ENCODE measurements at regions not wholly inside any gene's neighbourhood (a gene's known extent, or its start where the extent isn't known, plus 50 kb on each side); places are given as distances from the start of the nearest gene placed in this dataset.

DNA sequence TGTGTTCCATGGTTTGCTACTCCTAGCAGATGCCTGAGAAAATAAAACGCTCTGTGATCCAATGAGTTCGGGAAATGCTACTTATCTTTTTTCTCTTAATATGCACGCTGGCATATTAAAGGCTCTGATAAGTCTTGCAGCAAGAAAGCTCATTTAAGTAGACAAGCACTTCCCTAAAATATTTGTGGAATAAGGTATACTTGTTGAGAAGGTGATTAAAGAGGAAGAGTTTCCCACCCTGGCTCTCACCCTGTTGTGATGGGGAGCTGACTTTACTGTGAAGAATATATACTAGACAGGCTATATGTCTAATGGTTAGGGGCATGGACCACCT, 279.4 kb downstream of the RPS24 start:
- CTCF ChIA-PET: no interaction called here
- no peaks in the 10 kb centered on the region for H3K9me3 ChIP-seq (ENCODE audit: control insufficient read depth in 2 of 3, low read length in 3 of 3)
- H3K4me1 ChIP-seq (ENCODE audit: control insufficient read depth in 2 of 2, insufficient read depth in 2 of 2, low read length in 2 of 2): no peaks in the 10 kb centered on the region
- no peak overlapping the region for H3K27ac ChIP-seq (ENCODE audit: low read depth, low read length)
- ATAC-seq (no peak), DNase-seq (no peak)
- no peak overlapping the region for H3K4me3 ChIP-seq (ENCODE audit: low read length)
- H3K36me3 ChIP-seq (ENCODE audit: control insufficient read depth in 2 of 3, insufficient read depth in 3 of 3, low read length in 3 of 3): no peaks in the 10 kb centered on the region
- Mint-ChIP-seq H3K27me3 (peaks cover 0 to 15% (median 0%) of the 10 kb centered on the region in 5 donors), H3K4me1 (peaks cover 0 to 4% (median 0%) of the 10 kb centered on the region in 7 donors), H3K36me3 (no peaks in the 10 kb centered on the region), H3K4me3 (no peak overlapping the region), H3K27ac (no peak overlapping the region), H3K9me3 (peaks cover 0 to 9% (median 0%) of the 10 kb centered on the region in 11 donors)
- no peaks in the 10 kb centered on the region for H3K27me3 ChIP-seq (ENCODE audit: control insufficient read depth in 2 of 2, insufficient read depth in 2 of 2, low read length in 2 of 2)
- intact Hi-C loops (cut with micrococcal nuclease): no loop called here
- POLR2A ChIA-PET: no interaction called here

DNA sequence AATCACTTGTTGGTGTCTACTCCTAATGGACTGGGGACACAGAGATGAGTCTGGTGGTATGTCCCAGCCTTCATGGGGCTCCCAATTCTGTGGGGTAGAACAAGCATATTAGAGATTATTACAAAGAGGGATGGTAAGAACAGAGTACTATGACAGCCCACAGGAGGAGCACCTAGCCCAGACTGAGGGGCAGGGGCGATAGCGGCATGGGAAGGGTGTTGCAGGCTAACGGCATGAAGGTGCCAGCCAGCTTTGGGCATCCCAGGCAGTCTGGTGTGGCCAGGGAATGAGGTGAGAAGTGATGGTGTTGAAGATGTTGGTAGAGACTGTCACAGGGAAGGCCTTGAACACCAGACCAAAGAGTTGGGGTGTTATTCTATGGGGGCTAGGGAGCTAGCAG, 280.0 kb downstream of the RPS24 start:
- H3K36me3 ChIP-seq (ENCODE audit: control insufficient read depth in 2 of 3, insufficient read depth in 3 of 3, low read length in 3 of 3): no peaks in the 10 kb centered on the region
- Mint-ChIP-seq H3K4me3 (no peak overlapping the region), H3K9me3 (peaks cover 0 to 9% (median 0%) of the 10 kb centered on the region in 11 donors), H3K36me3 (no peaks in the 10 kb centered on the region), H3K4me1 (peaks cover 0 to 4% (median 0%) of the 10 kb centered on the region in 7 donors), H3K27me3 (peaks cover 0 to 12% (median 0%) of the 10 kb centered on the region in 5 donors), H3K27ac (peak overlapping the region in 1 of 9 donors; percentile 22)
- DNase-seq: peak in 1 of 9 donors; percentile 13
- intact Hi-C loops (cut with micrococcal nuclease): no loop called here
- H3K27ac ChIP-seq (ENCODE audit: low read depth, low read length): no peak overlapping the region
- H3K4me3 ChIP-seq (ENCODE audit: low read length): no peak overlapping the region
- CTCF ChIA-PET: no interaction called here
- no peaks in the 10 kb centered on the region for H3K27me3 ChIP-seq (ENCODE audit: control insufficient read depth in 2 of 2, insufficient read depth in 2 of 2, low read length in 2 of 2)
- no peaks in the 10 kb centered on the region for H3K4me1 ChIP-seq (ENCODE audit: control insufficient read depth in 2 of 2, insufficient read depth in 2 of 2, low read length in 2 of 2)
- POLR2A ChIA-PET: no interaction called here
- no peak for ATAC-seq
- H3K9me3 ChIP-seq (ENCODE audit: control insufficient read depth in 2 of 3, low read length in 3 of 3): no peaks in the 10 kb centered on the region

DNA sequence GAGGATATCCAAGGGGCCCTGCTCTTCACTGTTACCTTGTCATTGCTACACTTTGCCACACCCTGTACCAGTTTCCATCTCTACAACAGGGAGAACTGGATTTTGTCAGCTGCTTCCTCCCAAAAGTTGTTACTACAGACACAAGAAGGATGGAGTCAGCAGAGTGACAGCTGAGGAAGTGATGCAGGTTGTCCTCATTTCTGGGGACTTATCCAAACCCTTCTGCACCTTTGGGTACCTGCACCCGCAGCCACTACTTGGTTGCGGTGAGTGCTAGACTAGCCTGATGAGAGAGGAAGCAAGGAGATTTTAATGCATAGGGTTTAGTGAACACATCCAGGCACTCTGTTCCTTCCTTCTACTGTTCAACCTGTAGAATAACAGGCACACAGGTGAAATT, 281.0 kb downstream of the RPS24 start:
- peak in 1 of 9 donors; percentile 4 for DNase-seq
- intact Hi-C loops (cut with micrococcal nuclease): no loop called here
- no peak overlapping the region for H3K4me3 Mint-ChIP-seq
- no peak for ATAC-seq
- no peak overlapping the region for H3K27ac Mint-ChIP-seq
- H3K27ac ChIP-seq (ENCODE audit: low read depth, low read length): no peak overlapping the region
- no peaks in the 10 kb centered on the region for H3K36me3 ChIP-seq (ENCODE audit: control insufficient read depth in 2 of 3, insufficient read depth in 3 of 3, low read length in 3 of 3)
- H3K27me3 Mint-ChIP-seq: peaks cover 0 to 5% (median 0%) of the 10 kb centered on the region in 5 donors
- no peaks in the 10 kb centered on the region for H3K9me3 ChIP-seq (ENCODE audit: control insufficient read depth in 2 of 3, low read length in 3 of 3)
- H3K4me1 Mint-ChIP-seq: peaks cover 0 to 4% (median 3%) of the 10 kb centered on the region in 7 donors
- POLR2A ChIA-PET: no interaction called here
- H3K9me3 Mint-ChIP-seq: peaks cover 0 to 9% (median 0%) of the 10 kb centered on the region in 11 donors
- H3K4me1 ChIP-seq (ENCODE audit: control insufficient read depth in 2 of 2, insufficient read depth in 2 of 2, low read length in 2 of 2): peaks cover 0 to 1% of the 10 kb centered on the region in 2 donors
- no peaks in the 10 kb centered on the region for H3K36me3 Mint-ChIP-seq
- no peak overlapping the region for H3K4me3 ChIP-seq (ENCODE audit: low read length)
- CTCF ChIA-PET: no interaction called here
- no peaks in the 10 kb centered on the region for H3K27me3 ChIP-seq (ENCODE audit: control insufficient read depth in 2 of 2, insufficient read depth in 2 of 2, low read length in 2 of 2)

DNA sequence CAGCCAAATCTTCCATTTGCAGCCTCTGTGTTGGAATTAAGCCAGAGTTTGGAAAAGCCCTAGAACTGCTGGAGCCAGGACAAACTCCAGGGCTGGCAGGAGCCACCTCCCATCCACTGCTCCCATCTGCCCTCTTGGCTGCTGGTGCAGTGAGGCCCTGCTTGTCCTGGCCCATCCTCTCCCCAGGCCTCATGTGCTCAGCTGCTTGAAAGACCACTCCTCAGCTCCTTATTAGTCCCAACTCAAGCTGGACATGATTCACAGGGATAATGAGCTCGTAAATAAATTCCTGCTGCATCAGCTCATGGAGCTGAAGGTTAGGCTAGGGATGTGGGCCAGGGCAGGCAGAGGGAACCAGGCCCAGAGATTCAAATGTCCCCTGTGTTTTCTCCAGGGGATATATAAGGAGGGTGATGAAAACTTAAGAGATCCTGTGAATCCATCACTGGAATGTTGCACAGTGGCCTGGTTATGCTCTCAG, 282.8 kb downstream of the RPS24 start:
- H3K36me3 ChIP-seq (ENCODE audit: control insufficient read depth in 2 of 3, insufficient read depth in 3 of 3, low read length in 3 of 3): no peaks in the 10 kb centered on the region
- H3K27me3 Mint-ChIP-seq: peaks cover 0 to 5% (median 0%) of the 10 kb centered on the region in 5 donors
- peak overlapping the region in 1 of 9 donors; percentile 43 for H3K27ac Mint-ChIP-seq
- H3K36me3 Mint-ChIP-seq: no peaks in the 10 kb centered on the region
- no peak overlapping the region for H3K27ac ChIP-seq (ENCODE audit: low read depth, low read length)
- H3K4me1 ChIP-seq (ENCODE audit: control insufficient read depth in 2 of 2, insufficient read depth in 2 of 2, low read length in 2 of 2): peaks cover 0 to 13% of the 10 kb centered on the region in 2 donors
- DNase-seq (peak in 1 of 9 donors; percentile 1), ATAC-seq (no peak)
- no peaks in the 10 kb centered on the region for H3K9me3 ChIP-seq (ENCODE audit: control insufficient read depth in 2 of 3, low read length in 3 of 3)
- ChIA-PET CTCF (interaction anchor here (1.3 kb wide), 1 partner anchor 11 kb away, joined by 3 read pairs; no protein-coding TSS in a partner anchor), POLR2A (no interaction called here)
- H3K27me3 ChIP-seq (ENCODE audit: control insufficient read depth in 2 of 2, insufficient read depth in 2 of 2, low read length in 2 of 2): no peaks in the 10 kb centered on the region
- no peak overlapping the region for H3K4me3 Mint-ChIP-seq
- peaks cover 11 to 22% (median 17%) of the 10 kb centered on the region in 7 donors for H3K4me1 Mint-ChIP-seq
- H3K4me3 ChIP-seq (ENCODE audit: low read length): no peak overlapping the region
- H3K9me3 Mint-ChIP-seq: peaks cover 0 to 9% (median 0%) of the 10 kb centered on the region in 11 donors
- intact Hi-C loops (cut with micrococcal nuclease): no loop called here

DNA sequence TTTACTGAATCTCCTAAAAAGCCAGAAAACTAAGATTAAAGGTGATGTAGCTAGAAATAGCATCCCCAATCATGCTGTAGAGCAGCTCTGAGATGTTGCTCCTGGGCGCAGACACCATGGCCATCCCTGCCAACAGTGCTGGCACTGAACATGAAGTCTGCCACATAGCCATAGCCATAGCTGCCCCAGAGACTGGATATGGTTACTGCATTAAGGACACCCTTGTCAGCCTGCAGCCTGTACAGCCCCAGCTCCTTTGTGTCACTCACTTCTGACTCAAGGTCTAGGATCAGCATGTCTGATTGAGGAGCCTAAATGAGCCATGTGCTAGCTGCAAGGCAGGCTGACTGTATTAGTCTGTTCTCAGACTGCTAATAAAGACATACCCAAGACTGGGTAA, 284.6 kb downstream of the RPS24 start:
- peaks cover 0 to 13% of the 10 kb centered on the region in 2 donors for H3K4me1 ChIP-seq (ENCODE audit: control insufficient read depth in 2 of 2, insufficient read depth in 2 of 2, low read length in 2 of 2)
- intact Hi-C loops (cut with micrococcal nuclease): no loop called here
- peaks cover 12 to 29% (median 21%) of the 10 kb centered on the region in 7 donors for H3K4me1 Mint-ChIP-seq
- peaks cover 0 to 9% (median 0%) of the 10 kb centered on the region in 11 donors for H3K9me3 Mint-ChIP-seq
- H3K36me3 ChIP-seq (ENCODE audit: control insufficient read depth in 2 of 3, insufficient read depth in 3 of 3, low read length in 3 of 3): no peaks in the 10 kb centered on the region
- ATAC-seq: no peak
- ChIA-PET CTCF (no interaction called here), POLR2A (no interaction called here)
- H3K27me3 Mint-ChIP-seq: peaks cover 0 to 5% (median 0%) of the 10 kb centered on the region in 5 donors
- no peak overlapping the region for H3K27ac Mint-ChIP-seq
- no peak overlapping the region for H3K27ac ChIP-seq (ENCODE audit: low read depth, low read length)
- peaks cover 0 to 3% (median 0%) of the 10 kb centered on the region in 5 donors for H3K36me3 Mint-ChIP-seq
- no peaks in the 10 kb centered on the region for H3K27me3 ChIP-seq (ENCODE audit: control insufficient read depth in 2 of 2, insufficient read depth in 2 of 2, low read length in 2 of 2)
- no peak overlapping the region for H3K4me3 Mint-ChIP-seq
- DNase-seq: peak in 1 of 9 donors; percentile 13
- no peaks in the 10 kb centered on the region for H3K9me3 ChIP-seq (ENCODE audit: control insufficient read depth in 2 of 3, low read length in 3 of 3)
- no peak overlapping the region for H3K4me3 ChIP-seq (ENCODE audit: low read length)

DNA sequence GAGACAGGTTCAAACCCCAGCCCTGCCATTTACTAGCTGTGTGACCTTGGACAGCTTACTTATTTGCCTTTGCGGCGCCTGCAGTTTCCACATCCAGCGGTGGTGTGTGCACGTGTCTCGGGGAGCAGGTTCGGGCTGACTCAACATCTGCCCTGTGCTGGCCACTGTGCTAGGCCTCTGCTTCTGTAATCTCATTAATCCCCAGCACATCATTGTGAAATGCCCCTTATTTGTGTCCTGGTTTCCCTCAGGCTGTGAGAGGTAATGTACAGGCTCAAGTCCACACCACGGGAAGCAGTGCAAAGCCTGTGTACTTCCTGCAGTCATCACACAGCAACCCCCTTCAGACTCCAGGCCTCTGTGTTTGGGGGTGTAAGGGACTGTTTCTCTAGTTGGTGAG, 285.7 kb downstream of the RPS24 start:
- H3K36me3 Mint-ChIP-seq: peaks cover 0 to 4% (median 3%) of the 10 kb centered on the region in 5 donors
- POLR2A ChIA-PET: no interaction called here
- Histone ChIP-seq H3K36me3 (ENCODE audit: control insufficient read depth in 2 of 3, insufficient read depth in 3 of 3, low read length in 3 of 3) (no peaks in the 10 kb centered on the region), H3K4me3 (ENCODE audit: low read length) (no peak overlapping the region), H3K27ac (ENCODE audit: low read depth, low read length) (no peak overlapping the region), H3K9me3 (ENCODE audit: control insufficient read depth in 2 of 3, low read length in 3 of 3) (no peaks in the 10 kb centered on the region), H3K4me1 (ENCODE audit: control insufficient read depth in 2 of 2, insufficient read depth in 2 of 2, low read length in 2 of 2) (peaks cover 0 to 13% of the 10 kb centered on the region in 2 donors), H3K27me3 (ENCODE audit: control insufficient read depth in 2 of 2, insufficient read depth in 2 of 2, low read length in 2 of 2) (no peaks in the 10 kb centered on the region)
- ATAC-seq: no peak
- peak in 1 of 9 donors; percentile 9 for DNase-seq
- H3K4me3 Mint-ChIP-seq: no peak overlapping the region
- peaks cover 0 to 5% (median 0%) of the 10 kb centered on the region in 5 donors for H3K27me3 Mint-ChIP-seq
- CTCF ChIA-PET: no interaction called here
- peak overlapping the region in 1 of 9 donors; percentile 34 for H3K27ac Mint-ChIP-seq
- intact Hi-C loops (cut with micrococcal nuclease): no loop called here
- H3K4me1 Mint-ChIP-seq: peaks cover 13 to 33% (median 23%) of the 10 kb centered on the region in 7 donors
- peaks cover 0 to 15% (median 4%) of the 10 kb centered on the region in 11 donors for H3K9me3 Mint-ChIP-seq

DNA sequence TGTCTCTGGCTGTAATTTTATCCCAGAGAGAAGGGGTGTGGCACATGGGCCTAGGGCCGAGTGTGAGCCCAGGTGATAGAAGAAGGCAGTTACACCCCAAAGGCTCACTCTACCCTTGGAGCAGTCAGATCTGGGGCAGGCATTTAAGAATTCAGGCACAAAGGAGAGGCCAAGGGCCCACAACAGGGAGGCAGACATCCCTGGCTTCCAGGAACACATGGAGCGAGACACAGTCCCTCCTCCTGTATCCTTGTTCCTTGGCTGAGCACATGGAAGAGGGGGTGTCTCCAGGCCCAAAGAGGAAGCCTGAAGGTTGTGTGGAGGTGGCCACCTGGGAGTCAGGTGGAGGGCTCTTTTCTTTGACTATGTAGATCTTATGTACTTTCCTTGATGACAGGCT, 286.2 kb downstream of the RPS24 start:
- POLR2A ChIA-PET: no interaction called here

More for the DNA sequence above, 286.2 kb downstream of the RPS24 start:
- intact Hi-C loops (cut with micrococcal nuclease): loop anchor here in 1 of 2 donors (1.0 kb wide), 1 partner anchor 17 kb away; no protein-coding TSS in a partner anchor
- Histone ChIP-seq H3K27me3 (ENCODE audit: control insufficient read depth in 2 of 2, insufficient read depth in 2 of 2, low read length in 2 of 2) (no peaks in the 10 kb centered on the region), H3K9me3 (ENCODE audit: control insufficient read depth in 2 of 3, low read length in 3 of 3) (no peaks in the 10 kb centered on the region), H3K36me3 (ENCODE audit: control insufficient read depth in 2 of 3, insufficient read depth in 3 of 3, low read length in 3 of 3) (no peaks in the 10 kb centered on the region), H3K4me1 (ENCODE audit: control insufficient read depth in 2 of 2, insufficient read depth in 2 of 2, low read length in 2 of 2) (peaks cover 0 to 13% of the 10 kb centered on the region in 2 donors), H3K4me3 (ENCODE audit: low read length) (no peak overlapping the region), H3K27ac (ENCODE audit: low read depth, low read length) (no peak overlapping the region)
- H3K4me1 Mint-ChIP-seq: peaks cover 13 to 33% (median 23%) of the 10 kb centered on the region in 7 donors
- H3K9me3 Mint-ChIP-seq: peaks cover 0 to 17% (median 6%) of the 10 kb centered on the region in 11 donors
- peaks cover 0 to 5% (median 0%) of the 10 kb centered on the region in 5 donors for H3K27me3 Mint-ChIP-seq
- ATAC-seq (no peak), DNase-seq (peak in 1 of 9 donors; percentile 3)
- CTCF ChIA-PET: no interaction called here
- peak overlapping the region in 5 of 10 donors; percentile 6 to 55 (median 37) for H3K4me3 Mint-ChIP-seq
- H3K36me3 Mint-ChIP-seq: peaks cover 0 to 5% (median 3%) of the 10 kb centered on the region in 5 donors
- peak overlapping the region; percentile 0 to 79 (median 60) for H3K27ac Mint-ChIP-seq

All from naive thymus-derived CD4-positive, alpha-beta T cell (primary cell).